ENCODE measurements at regions not wholly inside any gene's neighbourhood (a gene's known extent, or its start where the extent isn't known, plus 50 kb on each side); places are given as distances from the start of the nearest gene placed in this dataset.
"Not testable (repeated sequence)": the region's sequence is repeated elsewhere in the genome, so short reads cannot be mapped to it uniquely, and the experiment has no call there.

DNA sequence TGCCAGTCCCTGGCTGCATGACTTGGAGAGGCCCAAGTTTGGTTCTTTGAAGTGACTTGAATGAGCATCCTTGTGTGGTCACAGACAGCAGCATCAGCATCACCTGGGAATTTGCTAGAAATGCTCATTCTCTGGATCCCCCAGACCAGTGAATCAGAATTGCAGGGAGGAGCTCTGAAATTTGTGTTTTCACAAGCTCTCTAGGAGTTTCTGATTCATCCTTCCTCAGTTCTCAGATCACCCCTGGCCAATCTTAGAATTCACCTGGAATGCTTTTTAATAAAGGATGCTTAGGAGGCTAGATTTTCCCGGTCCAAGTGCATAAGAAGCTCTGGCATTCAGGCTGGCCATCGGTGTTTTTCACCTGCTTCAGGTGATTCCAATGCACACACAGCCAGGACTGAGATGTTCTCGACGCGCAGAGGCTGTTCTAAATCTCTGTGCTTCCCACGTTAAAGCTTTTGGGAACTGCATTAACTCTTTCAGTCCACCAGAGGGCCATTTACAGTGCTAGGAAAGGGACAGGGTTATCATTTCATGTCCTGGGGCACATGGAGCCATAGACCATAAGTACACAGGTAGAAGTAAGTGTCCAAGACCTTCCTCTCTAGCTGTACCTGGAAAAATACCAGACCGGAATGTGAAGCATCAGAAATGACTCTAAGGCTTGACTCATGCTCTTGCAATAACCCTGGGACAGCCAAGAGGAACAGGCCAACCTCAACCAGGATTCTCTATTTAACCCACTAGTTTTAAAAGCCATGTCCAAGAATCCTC, 85.7 kb upstream of the XYLT1 start:
- Histone ChIP-seq H3K9me3 (ENCODE audit: control insufficient read depth, insufficient read depth, low read depth, low read length) (no peaks in the 10 kb centered on the region), H3K4me3 (ENCODE audit: low read depth, low read length) (no peak overlapping the region), H3K4me1 (ENCODE audit: control insufficient read depth, insufficient read depth, low read length) (no peaks in the 10 kb centered on the region), H3K27me3 (ENCODE audit: control insufficient read depth, insufficient read depth, low read length) (no peaks in the 10 kb centered on the region), H3K36me3 (ENCODE audit: control insufficient read depth, insufficient read depth, low read length) (no peaks in the 10 kb centered on the region), H3K27ac (ENCODE audit: low read depth, low read length) (no peak overlapping the region), H3K9ac (ENCODE audit: low read length) (no peak overlapping the region)

DNA sequence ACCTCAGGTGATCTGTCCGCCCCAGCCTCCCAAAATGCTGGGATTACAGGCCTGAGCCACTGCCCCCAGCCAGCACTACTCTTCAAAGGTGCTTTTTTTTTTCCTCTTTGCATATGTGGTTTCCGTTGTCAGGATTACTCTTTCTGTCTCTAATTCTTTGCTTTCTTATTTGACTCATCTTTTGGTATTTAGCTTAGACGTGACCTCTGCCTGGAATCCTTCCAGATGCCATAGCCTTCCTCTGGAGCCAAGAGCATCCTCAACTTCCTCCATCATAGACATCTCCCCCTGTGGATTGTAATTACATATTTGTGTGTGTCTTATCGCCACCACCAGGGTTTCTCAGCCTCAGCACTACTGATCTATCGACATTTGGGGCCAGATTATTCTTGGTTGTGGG, 84.4 kb upstream of the XYLT1 start:
- no peaks in the 10 kb centered on the region for H3K4me1 ChIP-seq (ENCODE audit: control insufficient read depth, insufficient read depth, low read length)
- H3K36me3 ChIP-seq (ENCODE audit: control insufficient read depth, insufficient read depth, low read length): no peaks in the 10 kb centered on the region
- H3K9ac ChIP-seq (ENCODE audit: low read length): no peak overlapping the region
- no peak overlapping the region for H3K4me3 ChIP-seq (ENCODE audit: low read depth, low read length)
- no peak overlapping the region for H3K27ac ChIP-seq (ENCODE audit: low read depth, low read length)
- no peaks in the 10 kb centered on the region for H3K9me3 ChIP-seq (ENCODE audit: control insufficient read depth, insufficient read depth, low read depth, low read length)
- no peaks in the 10 kb centered on the region for H3K27me3 ChIP-seq (ENCODE audit: control insufficient read depth, insufficient read depth, low read length)

GRCh38 chr16:17552351-17552750, 81.6 kb upstream of the XYLT1 start:
- H3K27me3 ChIP-seq (ENCODE audit: control insufficient read depth, insufficient read depth, low read length): no peaks in the 10 kb centered on the region
- no peak overlapping the region for H3K4me3 ChIP-seq (ENCODE audit: low read depth, low read length)
- no peak overlapping the region for H3K27ac ChIP-seq (ENCODE audit: low read depth, low read length)
- no peaks in the 10 kb centered on the region for H3K9me3 ChIP-seq (ENCODE audit: control insufficient read depth, insufficient read depth, low read depth, low read length)
- H3K4me1 ChIP-seq (ENCODE audit: control insufficient read depth, insufficient read depth, low read length): no peaks in the 10 kb centered on the region
- H3K36me3 ChIP-seq (ENCODE audit: control insufficient read depth, insufficient read depth, low read length): no peaks in the 10 kb centered on the region
- H3K9ac ChIP-seq (ENCODE audit: low read length): no peak overlapping the region

GRCh38 chr16:17551682-17552081, 80.9 kb upstream of the XYLT1 start:
- not testable (repeated sequence) for H3K9me3 ChIP-seq (ENCODE audit: control insufficient read depth, insufficient read depth, low read depth, low read length); H3K4me3 ChIP-seq (ENCODE audit: low read depth, low read length); H3K27me3 ChIP-seq (ENCODE audit: control insufficient read depth, insufficient read depth, low read length); H3K27ac ChIP-seq (ENCODE audit: low read depth, low read length); H3K36me3 ChIP-seq (ENCODE audit: control insufficient read depth, insufficient read depth, low read length); H3K4me1 ChIP-seq (ENCODE audit: control insufficient read depth, insufficient read depth, low read length); H3K9ac ChIP-seq (ENCODE audit: low read length)

- Histone ChIP-seq H3K27ac (ENCODE audit: low read depth, low read length) (no peak overlapping the region), H3K27me3 (ENCODE audit: control insufficient read depth, insufficient read depth, low read length) (no peaks in the 10 kb centered on the region), H3K36me3 (ENCODE audit: control insufficient read depth, insufficient read depth, low read length) (no peaks in the 10 kb centered on the region), H3K9ac (ENCODE audit: low read length) (no peak overlapping the region), H3K9me3 (ENCODE audit: control insufficient read depth, insufficient read depth, low read depth, low read length) (no peaks in the 10 kb centered on the region), H3K4me3 (ENCODE audit: low read depth, low read length) (no peak overlapping the region), H3K4me1 (ENCODE audit: control insufficient read depth, insufficient read depth, low read length) (no peaks in the 10 kb centered on the region)
These were observed 78.1 kb upstream of the XYLT1 start for GRCh38 chr16:17548825-17549224.

- Histone ChIP-seq H3K9me3 (ENCODE audit: control insufficient read depth, insufficient read depth, low read depth, low read length) (no peaks in the 10 kb centered on the region), H3K36me3 (ENCODE audit: control insufficient read depth, insufficient read depth, low read length) (no peaks in the 10 kb centered on the region), H3K27ac (ENCODE audit: low read depth, low read length) (no peak overlapping the region), H3K4me3 (ENCODE audit: low read depth, low read length) (no peak overlapping the region), H3K4me1 (ENCODE audit: control insufficient read depth, insufficient read depth, low read length) (no peaks in the 10 kb centered on the region), H3K27me3 (ENCODE audit: control insufficient read depth, insufficient read depth, low read length) (no peaks in the 10 kb centered on the region), H3K9ac (ENCODE audit: low read length) (no peak overlapping the region)
These were observed 74.0 kb upstream of the XYLT1 start for GRCh38 chr16:17544785-17545184.

GRCh38 chr16:17544304-17544703, 73.5 kb upstream of the XYLT1 start:
- no peaks in the 10 kb centered on the region for H3K36me3 ChIP-seq (ENCODE audit: control insufficient read depth, insufficient read depth, low read length)
- H3K4me3 ChIP-seq (ENCODE audit: low read depth, low read length): no peak overlapping the region
- H3K4me1 ChIP-seq (ENCODE audit: control insufficient read depth, insufficient read depth, low read length): no peaks in the 10 kb centered on the region
- H3K27ac ChIP-seq (ENCODE audit: low read depth, low read length): no peak overlapping the region
- no peaks in the 10 kb centered on the region for H3K9me3 ChIP-seq (ENCODE audit: control insufficient read depth, insufficient read depth, low read depth, low read length)
- H3K27me3 ChIP-seq (ENCODE audit: control insufficient read depth, insufficient read depth, low read length): no peaks in the 10 kb centered on the region
- H3K9ac ChIP-seq (ENCODE audit: low read length): no peak overlapping the region

GRCh38 chr16:17543073-17543472, 72.3 kb upstream of the XYLT1 start:
- no peaks in the 10 kb centered on the region for H3K36me3 ChIP-seq (ENCODE audit: control insufficient read depth, insufficient read depth, low read length)
- H3K9me3 ChIP-seq (ENCODE audit: control insufficient read depth, insufficient read depth, low read depth, low read length): no peaks in the 10 kb centered on the region
- no peak overlapping the region for H3K9ac ChIP-seq (ENCODE audit: low read length)
- H3K27ac ChIP-seq (ENCODE audit: low read depth, low read length): no peak overlapping the region
- H3K27me3 ChIP-seq (ENCODE audit: control insufficient read depth, insufficient read depth, low read length): no peaks in the 10 kb centered on the region
- no peaks in the 10 kb centered on the region for H3K4me1 ChIP-seq (ENCODE audit: control insufficient read depth, insufficient read depth, low read length)
- no peak overlapping the region for H3K4me3 ChIP-seq (ENCODE audit: low read depth, low read length)

DNA sequence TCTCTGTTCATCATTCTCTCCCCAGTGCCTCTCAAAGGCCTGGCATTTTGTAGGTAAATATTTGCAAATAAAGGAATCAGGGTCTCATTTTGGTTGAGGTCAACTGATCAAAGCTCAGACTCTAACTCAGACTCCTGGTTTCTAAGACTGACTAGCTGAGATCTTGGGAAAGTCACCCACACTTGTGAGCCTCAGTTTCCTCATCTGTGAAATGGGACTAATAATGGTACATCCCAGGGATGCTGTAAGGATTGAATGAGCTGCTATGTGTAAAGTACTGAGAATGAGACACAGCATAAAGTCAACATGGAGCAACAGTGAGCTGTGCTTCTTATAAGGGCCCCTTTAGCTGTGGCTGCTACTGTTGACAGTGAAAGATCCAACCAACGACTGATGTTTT, 70.6 kb upstream of the XYLT1 start:
- H3K27ac ChIP-seq (ENCODE audit: low read depth, low read length): no peak overlapping the region
- H3K9me3 ChIP-seq (ENCODE audit: control insufficient read depth, insufficient read depth, low read depth, low read length): no peaks in the 10 kb centered on the region
- H3K4me1 ChIP-seq (ENCODE audit: control insufficient read depth, insufficient read depth, low read length): no peaks in the 10 kb centered on the region
- no peaks in the 10 kb centered on the region for H3K36me3 ChIP-seq (ENCODE audit: control insufficient read depth, insufficient read depth, low read length)
- H3K4me3 ChIP-seq (ENCODE audit: low read depth, low read length): no peak overlapping the region
- H3K9ac ChIP-seq (ENCODE audit: low read length): no peak overlapping the region
- no peaks in the 10 kb centered on the region for H3K27me3 ChIP-seq (ENCODE audit: control insufficient read depth, insufficient read depth, low read length)

GRCh38 chr16:17538927-17539326, 68.2 kb upstream of the XYLT1 start:
- H3K4me3 ChIP-seq (ENCODE audit: low read depth, low read length): no peak overlapping the region
- H3K4me1 ChIP-seq (ENCODE audit: control insufficient read depth, insufficient read depth, low read length): no peaks in the 10 kb centered on the region
- H3K9ac ChIP-seq (ENCODE audit: low read length): no peak overlapping the region
- no peak overlapping the region for H3K27ac ChIP-seq (ENCODE audit: low read depth, low read length)
- H3K27me3 ChIP-seq (ENCODE audit: control insufficient read depth, insufficient read depth, low read length): no peaks in the 10 kb centered on the region
- H3K9me3 ChIP-seq (ENCODE audit: control insufficient read depth, insufficient read depth, low read depth, low read length): no peaks in the 10 kb centered on the region
- H3K36me3 ChIP-seq (ENCODE audit: control insufficient read depth, insufficient read depth, low read length): no peaks in the 10 kb centered on the region

GRCh38 chr16:17532338-17532995, 61.7 kb upstream of the XYLT1 start:
- H3K4me3 ChIP-seq (ENCODE audit: low read depth, low read length): no peak overlapping the region
- no peaks in the 10 kb centered on the region for H3K27me3 ChIP-seq (ENCODE audit: control insufficient read depth, insufficient read depth, low read length)
- H3K36me3 ChIP-seq (ENCODE audit: control insufficient read depth, insufficient read depth, low read length): no peaks in the 10 kb centered on the region
- no peak overlapping the region for H3K27ac ChIP-seq (ENCODE audit: low read depth, low read length)
- H3K9me3 ChIP-seq (ENCODE audit: control insufficient read depth, insufficient read depth, low read depth, low read length): peaks cover 9% of the 10 kb centered on the region
- no peak overlapping the region for H3K9ac ChIP-seq (ENCODE audit: low read length)
- H3K4me1 ChIP-seq (ENCODE audit: control insufficient read depth, insufficient read depth, low read length): no peaks in the 10 kb centered on the region
